ENCODE measurements at regions not wholly inside any gene's neighbourhood (a gene's known extent, or its start where the extent isn't known, plus 50 kb on each side); places are given as distances from the start of the nearest gene placed in this dataset.

DNA sequence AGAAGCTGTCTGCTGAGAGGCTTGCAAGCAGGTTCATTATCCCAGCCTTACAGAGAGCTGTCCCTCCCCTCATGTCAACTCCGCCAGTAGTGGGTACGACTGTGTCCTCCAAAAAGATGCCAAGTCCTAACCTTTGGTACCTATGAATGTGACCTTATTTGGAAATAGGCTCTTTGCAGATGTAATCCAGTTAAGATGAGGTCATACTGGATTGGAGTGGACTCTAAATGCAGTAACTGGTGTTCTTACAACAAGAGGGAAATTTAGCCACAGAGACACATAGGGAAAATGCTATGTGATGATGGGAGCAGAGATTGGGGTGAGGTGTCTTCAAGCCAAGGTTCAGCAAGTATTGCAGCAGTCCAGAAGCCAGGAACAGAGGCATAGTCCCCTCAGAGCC, 90.8 kb upstream of the FOXP4 start:
- ChIA-PET POLR2A (ENCODE audit: unreplicated experiment) (no interaction called here), CTCF (no interaction called here)
- no peaks in the 10 kb centered on the region for H4K20me1 ChIP-seq (ENCODE audit: low read length)
- intact Hi-C loops (cut with micrococcal nuclease) = no loop called here
- peaks cover 26% of the 10 kb centered on the region for H3K27me3 ChIP-seq (ENCODE audit: low read length)
- H3K4me2 ChIP-seq (ENCODE audit: low read length) = no peak overlapping the region
- H3F3A ChIP-seq (ENCODE audit: low read length, unreplicated experiment) = no peaks in the 10 kb centered on the region
- ATAC-seq = no peak
- H2AFZ ChIP-seq (ENCODE audit: low read length) = no peak overlapping the region
- H3K4me1 ChIP-seq (ENCODE audit: insufficient read depth, low read length) = peaks cover 10% of the 10 kb centered on the region; the same call in 1 of the 2 replicates
- DNase-seq = no peak
- no peaks in the 10 kb centered on the region for H3K9me2 ChIP-seq (replicated peaks; ENCODE audit: low read length)
- no TSS peak for BruUV-seq (replicated peaks)
- H3K36me3 ChIP-seq (ENCODE audit: low read depth, low read length) = no peaks in the 10 kb centered on the region
- no peaks in the 10 kb centered on the region for H3K9me3 ChIP-seq (ENCODE audit: low read length)
- no peak overlapping the region for H3K4me3 ChIP-seq (ENCODE audit: low read length)
- H3K9ac ChIP-seq (ENCODE audit: low read length) = no peak overlapping the region
- no peak for TF ChIP-seq EZH2phosphoT487 (IDR thresholded peaks at IDR 0.05; ENCODE audit: borderline replicate concordance, low read length)
- TF ChIP-seq, protein P1, sequence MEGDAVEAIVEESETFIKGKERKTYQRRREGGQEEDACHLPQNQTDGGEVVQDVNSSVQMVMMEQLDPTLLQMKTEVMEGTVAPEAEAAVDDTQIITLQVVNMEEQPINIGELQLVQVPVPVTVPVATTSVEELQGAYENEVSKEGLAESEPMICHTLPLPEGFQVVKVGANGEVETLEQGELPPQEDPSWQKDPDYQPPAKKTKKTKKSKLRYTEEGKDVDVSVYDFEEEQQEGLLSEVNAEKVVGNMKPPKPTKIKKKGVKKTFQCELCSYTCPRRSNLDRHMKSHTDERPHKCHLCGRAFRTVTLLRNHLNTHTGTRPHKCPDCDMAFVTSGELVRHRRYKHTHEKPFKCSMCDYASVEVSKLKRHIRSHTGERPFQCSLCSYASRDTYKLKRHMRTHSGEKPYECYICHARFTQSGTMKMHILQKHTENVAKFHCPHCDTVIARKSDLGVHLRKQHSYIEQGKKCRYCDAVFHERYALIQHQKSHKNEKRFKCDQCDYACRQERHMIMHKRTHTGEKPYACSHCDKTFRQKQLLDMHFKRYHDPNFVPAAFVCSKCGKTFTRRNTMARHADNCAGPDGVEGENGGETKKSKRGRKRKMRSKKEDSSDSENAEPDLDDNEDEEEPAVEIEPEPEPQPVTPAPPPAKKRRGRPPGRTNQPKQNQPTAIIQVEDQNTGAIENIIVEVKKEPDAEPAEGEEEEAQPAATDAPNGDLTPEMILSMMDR (conservative IDR thresholded peaks at IDR 0.05; ENCODE audit: low read depth, low read length) = no peak
- no peak for TF ChIP-seq EZH2 (IDR thresholded peaks at IDR 0.05; ENCODE audit: low read length, unreplicated experiment)
- no peaks in the 10 kb centered on the region for H3K79me2 ChIP-seq (ENCODE audit: low read length)
- H3K27ac ChIP-seq (ENCODE audit: low read length) = no peak overlapping the region

DNA sequence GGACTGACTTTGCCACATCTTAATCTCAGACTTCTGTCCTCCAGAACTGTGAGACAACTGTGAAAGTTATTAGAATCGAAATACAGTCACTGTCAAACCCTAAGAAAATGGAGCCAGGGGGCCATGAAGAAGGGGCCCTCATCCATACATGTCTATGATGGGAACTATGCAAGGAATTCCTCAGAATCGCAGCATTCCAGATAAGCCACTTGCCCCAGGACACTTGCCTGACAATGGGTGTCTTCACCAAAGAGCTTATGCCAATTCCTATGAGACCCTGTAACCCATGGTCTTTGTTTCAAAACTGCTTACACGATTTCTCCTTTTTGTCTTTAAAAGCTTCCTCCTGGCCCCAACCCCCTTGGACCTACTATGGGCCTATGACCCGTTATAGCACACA, 90.4 kb upstream of the FOXP4 start:
- Histone ChIP-seq H4K20me1 (ENCODE audit: low read length) (no peaks in the 10 kb centered on the region), H2AFZ (ENCODE audit: low read length) (no peak overlapping the region), H3K9me2 (replicated peaks; ENCODE audit: low read length) (no peaks in the 10 kb centered on the region), H3K79me2 (ENCODE audit: low read length) (no peaks in the 10 kb centered on the region), H3K27ac (ENCODE audit: low read length) (no peak overlapping the region), H3F3A (ENCODE audit: low read length, unreplicated experiment) (no peaks in the 10 kb centered on the region), H3K9me3 (ENCODE audit: low read length) (no peaks in the 10 kb centered on the region), H3K4me1 (ENCODE audit: insufficient read depth, low read length) (peaks cover 10% of the 10 kb centered on the region; the same call in 1 of the 2 replicates), H3K27me3 (ENCODE audit: low read length) (peaks cover 26% of the 10 kb centered on the region), H3K4me2 (ENCODE audit: low read length) (no peak overlapping the region), H3K36me3 (ENCODE audit: low read depth, low read length) (no peaks in the 10 kb centered on the region), H3K4me3 (ENCODE audit: low read length) (no peak overlapping the region), H3K9ac (ENCODE audit: low read length) (no peak overlapping the region)
- POLR2A ChIA-PET (ENCODE audit: unreplicated experiment) = no interaction called here
- intact Hi-C loops (cut with micrococcal nuclease) = no loop called here
- DNase-seq (no peak), ATAC-seq (no peak)
- no TSS peak for BruUV-seq (replicated peaks)
- TF ChIP-seq EZH2phosphoT487 (IDR thresholded peaks at IDR 0.05; ENCODE audit: borderline replicate concordance, low read length) = no peak
- TF ChIP-seq, protein P1 (conservative IDR thresholded peaks at IDR 0.05; ENCODE audit: low read depth, low read length) = no peak
- TF ChIP-seq EZH2 (IDR thresholded peaks at IDR 0.05; ENCODE audit: low read length, unreplicated experiment) = no peak
- CTCF ChIA-PET = no interaction called here

DNA sequence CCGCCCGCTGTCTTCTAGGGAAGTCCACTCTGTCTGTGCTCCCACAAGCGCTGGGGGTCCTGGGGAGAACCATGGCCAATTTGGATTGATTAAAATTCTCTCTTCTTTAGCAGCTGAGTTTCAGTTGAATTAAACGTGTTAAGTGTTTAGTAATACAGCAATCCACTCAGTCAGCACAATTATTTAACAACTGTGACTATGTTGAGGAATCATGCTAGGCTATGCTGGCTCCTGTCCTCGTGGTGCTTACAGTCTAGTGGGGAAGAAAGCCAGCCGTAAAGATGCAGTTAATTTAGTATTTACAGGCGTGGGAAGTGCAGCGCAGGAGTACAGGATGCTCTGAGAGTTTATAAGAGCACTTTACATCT, 88.9 kb upstream of the FOXP4 start:
- Histone ChIP-seq H3K4me1 (ENCODE audit: insufficient read depth, low read length) (peaks cover 10% of the 10 kb centered on the region; the same call in 1 of the 2 replicates), H4K20me1 (ENCODE audit: low read length) (no peaks in the 10 kb centered on the region), H3K79me2 (ENCODE audit: low read length) (no peaks in the 10 kb centered on the region), H3K36me3 (ENCODE audit: low read depth, low read length) (no peaks in the 10 kb centered on the region), H3K27me3 (ENCODE audit: low read length) (peaks cover 26% of the 10 kb centered on the region), H2AFZ (ENCODE audit: low read length) (no peak overlapping the region), H3K4me3 (ENCODE audit: low read length) (no peak overlapping the region), H3K27ac (ENCODE audit: low read length) (no peak overlapping the region), H3K4me2 (ENCODE audit: low read length) (no peak overlapping the region), H3F3A (ENCODE audit: low read length, unreplicated experiment) (no peaks in the 10 kb centered on the region), H3K9me2 (replicated peaks; ENCODE audit: low read length) (no peaks in the 10 kb centered on the region), H3K9me3 (ENCODE audit: low read length) (no peaks in the 10 kb centered on the region), H3K9ac (ENCODE audit: low read length) (no peak overlapping the region)
- BruUV-seq (replicated peaks) = no TSS peak
- TF ChIP-seq EZH2phosphoT487 (IDR thresholded peaks at IDR 0.05; ENCODE audit: borderline replicate concordance, low read length) = no peak
- CTCF ChIA-PET = no interaction called here
- intact Hi-C loops (cut with micrococcal nuclease) = no loop called here
- POLR2A ChIA-PET (ENCODE audit: unreplicated experiment) = no interaction called here
- no peak for ATAC-seq
- no peak for DNase-seq

Measured in PC-3 (cell line).